ENCODE measurements at regions not wholly inside any gene's neighbourhood (a gene's known extent, or its start where the extent isn't known, plus 50 kb on each side); places are given as distances from the start of the nearest gene placed in this dataset.
A peak's percentile ranks its signal among the peaks of the same experiment; 100 is the strongest.

- DNase-seq (ENCODE audit: low read depth), result no peak
Observed at GRCh38 chr18:40882468-40882867, 1072.6 kb upstream of the PIK3C3 start.

- DNase-seq (ENCODE audit: low read depth), result no peak
Observed at GRCh38 chr18:40878371-40878770, 1076.7 kb upstream of the PIK3C3 start.

GRCh38 chr18:40877096-40877495 is 1077.9 kb upstream of the PIK3C3 start:
- DNase-seq (ENCODE audit: low read depth), result peak; percentile 97

DNA sequence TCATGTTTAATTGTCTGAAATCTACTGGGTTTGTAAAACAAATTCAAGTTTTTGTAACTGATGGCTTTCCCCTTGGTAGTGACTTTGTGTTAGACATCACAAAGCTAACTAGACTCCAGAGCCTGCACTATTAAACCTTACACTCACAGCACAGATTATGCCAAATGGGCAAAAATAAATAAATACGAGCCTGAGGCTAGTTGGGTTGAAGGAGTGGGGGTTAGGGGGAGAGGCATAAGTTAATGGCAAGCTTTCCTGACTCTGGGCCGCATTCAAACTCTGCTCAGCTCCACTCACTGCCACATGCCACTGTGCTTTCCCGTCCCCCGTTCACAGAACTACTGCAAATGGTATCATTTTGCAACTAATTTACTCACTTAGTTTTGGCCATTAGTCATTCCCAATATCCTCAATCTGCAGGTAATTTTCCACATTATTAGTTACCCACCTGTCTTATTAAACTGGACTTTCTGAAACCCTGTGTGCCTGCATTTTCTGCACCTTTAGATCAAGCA is 1079.9 kb upstream of the PIK3C3 start:
- DNase-seq (ENCODE audit: low read depth), result no peak

DNA sequence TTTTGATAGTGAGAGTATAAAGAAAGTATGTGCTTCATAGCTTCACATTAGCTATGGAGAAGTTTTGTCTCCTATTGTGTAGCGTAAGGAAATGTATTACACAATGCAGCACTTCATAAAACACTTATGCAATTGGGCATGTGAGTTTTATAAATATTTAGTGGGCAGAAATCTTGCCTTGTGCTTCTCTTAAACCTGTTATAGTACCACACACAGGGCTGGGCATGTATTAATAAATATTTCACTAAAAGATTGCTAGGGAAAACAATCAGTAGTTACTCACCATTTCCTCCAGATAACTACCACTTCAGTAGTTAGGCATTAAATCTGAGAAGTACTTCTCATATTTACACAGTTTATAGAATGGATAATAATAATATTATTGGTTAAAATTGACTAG is 1080.8 kb upstream of the PIK3C3 start:
- DNase-seq (ENCODE audit: low read depth), result no peak

DNA sequence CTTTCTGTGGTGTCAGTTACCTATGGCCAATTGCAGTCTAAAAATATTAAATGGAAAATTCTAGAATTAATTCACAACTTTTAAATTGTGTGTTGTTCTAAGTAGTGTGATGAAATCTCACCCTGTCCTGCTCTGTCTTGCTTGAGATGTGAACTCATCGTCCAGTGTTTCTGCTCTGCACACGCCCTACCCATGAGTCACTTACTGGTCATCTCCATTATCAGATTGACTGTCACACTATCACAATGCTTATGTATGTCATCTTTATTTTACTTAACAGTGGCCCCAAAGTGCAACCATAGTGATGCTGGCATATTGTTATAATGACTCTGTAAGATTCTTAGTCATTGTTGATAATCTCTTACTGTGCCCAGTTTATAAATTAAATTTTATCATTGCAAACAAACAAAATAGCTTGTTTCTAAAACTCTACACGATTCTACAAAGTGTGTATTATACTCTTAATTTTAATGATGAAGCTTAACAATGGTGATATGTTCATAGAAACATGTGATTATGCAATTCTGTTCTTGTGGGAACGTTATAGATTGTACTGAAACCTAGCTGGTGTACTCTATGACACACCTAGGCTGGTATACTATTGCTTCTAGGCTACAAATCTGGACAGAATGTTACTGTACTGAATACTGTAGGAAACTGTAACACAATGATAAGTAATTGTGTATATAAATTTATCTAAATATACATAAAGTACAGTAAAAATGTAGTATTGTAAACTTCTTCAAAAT is 1086.8 kb upstream of the PIK3C3 start:
- DNase-seq (ENCODE audit: low read depth), result peak; percentile 96

DNA sequence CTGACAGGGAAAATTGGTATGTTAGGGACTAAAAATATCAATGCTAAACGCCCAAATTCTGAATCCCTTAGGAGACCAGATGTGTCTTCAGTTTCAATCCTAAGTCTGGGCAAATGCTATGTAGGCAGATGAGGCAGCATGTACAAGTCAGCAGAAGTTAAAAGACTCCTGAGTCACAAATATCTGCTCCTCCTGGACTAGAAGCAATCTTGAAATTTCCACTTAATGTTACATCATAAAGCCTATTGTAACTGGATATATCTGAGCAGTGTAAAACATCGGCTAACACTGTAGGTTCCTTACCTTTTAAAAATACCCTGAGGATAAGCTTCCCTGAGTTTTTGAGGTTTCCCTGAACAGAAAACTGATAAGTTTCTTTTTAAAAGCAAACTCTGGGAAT is 1087.6 kb upstream of the PIK3C3 start:
- DNase-seq (ENCODE audit: low read depth), result peak; percentile 77

DNA sequence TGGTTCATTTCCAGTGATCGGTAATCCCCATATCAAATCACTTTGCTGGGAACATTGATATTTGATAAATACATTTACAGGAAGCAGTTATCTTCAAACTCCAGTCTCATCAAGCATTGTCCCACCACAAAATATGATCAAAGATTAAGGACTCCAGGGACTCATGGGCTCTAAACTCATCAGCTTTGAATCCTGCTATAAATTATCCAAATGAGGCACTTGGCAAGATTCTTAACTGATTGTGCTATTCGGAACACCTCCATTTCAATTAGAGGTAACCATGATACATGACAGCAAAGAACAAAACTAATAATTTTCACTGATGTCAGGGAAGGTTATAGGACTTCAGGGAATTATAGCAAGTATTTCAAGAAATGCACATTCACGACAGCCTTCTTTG is 1088.1 kb upstream of the PIK3C3 start:
- DNase-seq (ENCODE audit: low read depth), result no peak

DNA sequence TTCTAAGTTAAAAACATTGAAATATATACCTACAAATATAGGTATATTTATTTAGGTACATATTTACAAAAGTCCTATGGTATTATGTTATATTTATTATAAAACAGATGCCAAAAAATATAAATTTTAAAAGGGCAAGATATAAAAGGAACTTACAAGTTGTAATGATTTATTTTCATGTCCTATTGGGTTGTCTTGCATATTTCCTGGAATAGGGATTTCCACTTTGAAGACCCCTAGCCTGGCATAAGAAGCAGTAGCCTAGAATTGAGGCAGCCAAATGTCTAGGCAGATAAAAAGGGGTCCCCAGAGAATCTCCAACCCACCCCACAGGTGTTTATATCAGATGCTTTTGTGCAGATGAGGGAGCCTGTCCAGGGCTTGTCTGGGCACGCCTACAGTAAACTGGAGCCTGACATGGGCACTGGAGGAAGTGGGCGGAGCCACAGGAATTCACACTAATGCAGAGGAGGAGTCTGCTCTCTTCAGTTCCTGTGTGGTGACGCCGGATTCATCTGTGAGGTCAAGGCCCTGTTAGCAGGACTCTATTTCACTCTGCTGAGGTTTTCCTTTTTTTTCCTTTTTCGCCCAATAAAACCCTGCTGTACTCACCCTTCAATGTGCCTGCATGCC is 1088.9 kb upstream of the PIK3C3 start:
- no peak for DNase-seq (ENCODE audit: low read depth)

DNA sequence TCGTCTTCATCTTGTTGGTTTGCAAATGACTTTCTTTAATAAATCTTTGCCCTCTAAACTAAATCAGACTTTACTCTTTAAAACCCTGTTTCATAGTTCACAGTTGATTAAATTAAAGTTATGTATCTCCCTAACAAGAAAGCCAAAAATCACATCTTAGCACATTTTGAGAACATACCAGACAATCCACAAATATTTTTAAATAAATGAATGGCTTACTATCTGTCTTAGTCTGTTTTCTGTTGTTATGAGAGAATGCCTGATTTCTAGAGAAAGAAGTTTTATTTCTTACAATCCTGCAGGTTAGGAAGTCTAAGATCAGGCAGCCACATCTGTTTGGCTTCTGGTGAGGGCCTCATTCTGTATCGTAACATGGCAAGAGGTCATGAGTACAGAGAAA is 1090.2 kb upstream of the PIK3C3 start:
- DNase-seq (ENCODE audit: low read depth), result no peak

GRCh38 chr18:40863801-40864200 is 1091.2 kb upstream of the PIK3C3 start:
- DNase-seq (ENCODE audit: low read depth), result no peak

DNA sequence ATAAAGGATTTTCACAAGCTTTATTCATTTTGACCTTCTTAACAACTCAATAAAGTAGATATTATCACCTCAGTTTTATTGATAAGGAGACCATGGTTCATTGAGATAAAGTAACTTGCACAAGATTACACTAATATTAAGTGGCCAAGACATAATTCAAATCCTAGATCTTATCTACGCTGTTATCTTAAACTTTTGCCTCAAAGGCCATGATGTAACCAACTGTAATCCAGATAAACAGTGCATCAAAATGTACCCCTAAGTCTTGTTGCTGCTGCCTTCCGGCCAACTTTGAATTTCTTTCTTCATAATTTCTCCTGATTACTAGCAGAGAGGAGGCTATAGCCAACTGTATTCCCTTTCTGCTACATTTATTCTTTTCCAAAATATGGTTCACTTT is 1094.8 kb upstream of the PIK3C3 start:
- no peak for DNase-seq (ENCODE audit: low read depth)

DNA sequence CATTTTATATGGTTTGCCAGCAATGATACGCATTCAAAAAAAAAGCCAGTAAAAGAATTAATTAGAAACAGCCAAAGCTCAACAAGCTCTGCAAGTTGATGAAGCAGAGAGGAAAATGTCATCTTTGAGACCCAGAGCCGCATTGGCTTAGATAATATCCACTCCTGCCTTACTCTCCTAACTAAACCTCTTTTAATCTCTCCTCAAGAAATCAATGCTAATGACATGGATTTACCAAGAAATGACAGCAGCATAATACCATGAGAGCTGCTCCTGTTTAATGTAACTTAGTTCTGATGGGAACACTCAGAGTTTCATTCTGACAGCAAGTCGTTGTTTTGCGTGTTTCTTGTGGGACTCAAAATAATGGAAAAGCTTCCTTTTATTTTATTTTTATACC is 1099.4 kb upstream of the PIK3C3 start:
- no peak for DNase-seq (ENCODE audit: low read depth)

DNA sequence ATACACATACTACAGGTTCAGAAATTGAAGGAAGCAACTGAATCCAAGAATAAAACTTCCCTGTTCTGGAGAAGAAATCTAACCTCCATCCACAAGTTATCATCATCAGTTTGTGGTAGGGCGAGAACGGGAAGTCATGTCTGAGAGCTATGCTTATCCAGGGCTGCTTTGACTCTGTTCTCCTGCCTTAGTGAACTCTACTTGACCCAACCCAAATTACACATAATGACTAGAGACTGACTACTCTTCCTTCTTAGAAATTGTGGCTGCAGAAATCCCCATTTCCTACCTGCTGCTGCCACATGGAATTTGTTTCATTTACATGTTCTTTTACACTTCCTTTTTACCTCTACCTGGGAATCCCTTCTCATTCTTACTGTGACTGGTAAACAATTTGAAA is 1102.6 kb upstream of the PIK3C3 start:
- no peak for DNase-seq (ENCODE audit: low read depth)

GRCh38 chr18:40851014-40851429 is 1104.0 kb upstream of the PIK3C3 start:
- DNase-seq (ENCODE audit: low read depth), result no peak

- no peak for DNase-seq (ENCODE audit: low read depth)
Observed at GRCh38 chr18:40849886-40850285, 1105.1 kb upstream of the PIK3C3 start.

- no peak for DNase-seq (ENCODE audit: low read depth)
Observed at GRCh38 chr18:40841467-40841866, 1113.6 kb upstream of the PIK3C3 start.

- no peak for DNase-seq (ENCODE audit: low read depth)
Observed at GRCh38 chr18:40841063-40841462, 1114.0 kb upstream of the PIK3C3 start.

DNA sequence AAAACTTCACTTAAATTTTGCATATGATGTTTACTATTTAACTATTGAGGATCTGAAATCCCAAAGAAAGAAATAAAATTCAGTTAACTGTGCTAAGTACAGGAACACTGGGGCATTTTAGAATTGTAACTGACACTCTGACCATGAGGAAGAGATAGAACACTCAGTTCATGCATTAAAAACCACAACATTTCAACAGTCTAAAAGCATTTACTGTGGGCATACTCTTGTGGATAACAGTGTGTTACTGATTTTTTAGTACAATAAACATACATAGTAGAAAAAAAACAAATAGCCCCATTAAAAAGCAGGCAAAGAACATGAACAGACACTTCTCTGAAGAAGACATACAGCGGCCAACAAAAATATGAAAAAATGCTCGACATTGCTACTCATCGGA is 1122.7 kb upstream of the PIK3C3 start:
- DNase-seq (ENCODE audit: low read depth), result no peak

GRCh38 chr18:40824291-40824690 is 1130.7 kb upstream of the PIK3C3 start:
- DNase-seq (ENCODE audit: low read depth), result no peak

GRCh38 chr18:40821596-40822243 is 1133.3 kb upstream of the PIK3C3 start:
- DNase-seq (ENCODE audit: low read depth), result no peak

DNA sequence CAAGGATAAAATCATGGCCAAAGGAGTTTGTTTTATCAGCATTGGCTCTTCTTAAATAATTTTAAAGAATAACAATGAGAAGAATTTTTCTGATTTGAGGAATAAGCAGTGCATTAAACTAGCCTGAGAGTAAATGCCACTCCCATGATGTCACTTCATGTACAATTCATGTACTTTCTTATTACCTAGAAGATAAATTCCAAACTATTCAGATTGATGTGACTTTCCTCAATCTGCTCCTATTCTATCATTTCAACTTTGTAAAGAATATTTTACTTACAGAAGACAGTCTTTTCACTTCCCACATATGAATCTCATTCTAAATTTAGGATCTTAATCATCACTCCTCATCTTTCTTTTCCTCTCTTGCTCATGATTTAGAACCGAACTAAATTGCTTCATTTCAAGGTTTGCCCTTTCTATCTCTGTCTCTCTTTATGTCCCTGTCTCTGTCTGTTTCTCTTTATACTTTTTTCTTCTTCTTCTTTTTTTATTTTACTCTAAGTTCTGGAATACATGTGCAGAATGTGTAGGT is 1142.0 kb upstream of the PIK3C3 start:
- DNase-seq (ENCODE audit: low read depth), result no peak

DNA sequence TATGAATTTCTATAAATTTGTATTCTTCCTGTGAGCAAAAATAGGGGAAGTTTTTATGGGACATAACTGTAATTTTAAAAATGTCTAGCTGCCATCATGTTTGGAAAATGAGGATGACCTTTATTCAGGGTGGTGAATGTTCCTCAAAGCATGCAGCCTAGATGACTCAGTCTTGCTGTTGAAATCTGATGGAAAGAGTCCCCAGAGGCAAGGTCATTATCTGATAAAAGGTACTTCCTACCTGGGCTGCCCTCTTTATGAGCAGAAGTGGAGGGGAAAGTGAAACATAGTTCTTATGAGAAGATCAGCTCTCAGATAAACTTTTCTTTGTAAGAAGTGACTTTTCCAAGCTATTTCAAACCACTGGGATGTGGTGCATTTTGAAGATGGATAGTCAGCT is 1144.7 kb upstream of the PIK3C3 start:
- no peak for DNase-seq (ENCODE audit: low read depth)

Measured in non-pigmented ciliary epithelial cell (primary cell).